ENCODE measurements at regions not wholly inside any gene's neighbourhood (a gene's known extent, or its start where the extent isn't known, plus 50 kb on each side); places are given as distances from the start of the nearest gene placed in this dataset.

DNA sequence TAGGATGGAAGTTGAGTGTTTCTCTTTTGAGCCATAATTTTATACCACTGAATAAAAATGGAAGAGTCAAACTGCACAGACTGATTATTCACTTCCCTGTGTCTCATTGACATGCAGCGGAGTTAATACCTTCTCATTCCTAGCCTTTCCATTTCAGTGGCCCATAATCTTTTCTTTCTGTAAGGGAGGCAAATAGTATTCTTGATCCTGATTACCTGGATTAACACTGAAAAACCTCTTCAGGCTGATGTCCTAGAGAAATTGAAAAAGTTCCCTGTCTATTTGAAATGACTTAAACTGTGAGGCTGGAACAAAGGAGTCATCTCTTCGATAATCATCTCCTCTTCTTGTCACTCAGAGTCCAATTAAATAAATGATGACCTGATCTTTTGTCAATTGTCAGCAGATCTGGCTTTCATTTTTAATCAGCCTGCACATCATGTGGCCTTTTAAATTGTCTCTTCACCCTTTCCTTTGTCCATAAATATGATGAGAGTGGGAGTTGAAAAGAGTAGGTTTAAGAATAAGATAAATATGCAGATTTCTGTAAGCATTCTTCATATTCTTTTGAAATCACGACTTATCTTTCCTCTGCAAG is 713.0 kb downstream of the EPM2A start:
- no peak overlapping the region for H3K27ac ChIP-seq
- TF ChIP-seq, protein P1, sequence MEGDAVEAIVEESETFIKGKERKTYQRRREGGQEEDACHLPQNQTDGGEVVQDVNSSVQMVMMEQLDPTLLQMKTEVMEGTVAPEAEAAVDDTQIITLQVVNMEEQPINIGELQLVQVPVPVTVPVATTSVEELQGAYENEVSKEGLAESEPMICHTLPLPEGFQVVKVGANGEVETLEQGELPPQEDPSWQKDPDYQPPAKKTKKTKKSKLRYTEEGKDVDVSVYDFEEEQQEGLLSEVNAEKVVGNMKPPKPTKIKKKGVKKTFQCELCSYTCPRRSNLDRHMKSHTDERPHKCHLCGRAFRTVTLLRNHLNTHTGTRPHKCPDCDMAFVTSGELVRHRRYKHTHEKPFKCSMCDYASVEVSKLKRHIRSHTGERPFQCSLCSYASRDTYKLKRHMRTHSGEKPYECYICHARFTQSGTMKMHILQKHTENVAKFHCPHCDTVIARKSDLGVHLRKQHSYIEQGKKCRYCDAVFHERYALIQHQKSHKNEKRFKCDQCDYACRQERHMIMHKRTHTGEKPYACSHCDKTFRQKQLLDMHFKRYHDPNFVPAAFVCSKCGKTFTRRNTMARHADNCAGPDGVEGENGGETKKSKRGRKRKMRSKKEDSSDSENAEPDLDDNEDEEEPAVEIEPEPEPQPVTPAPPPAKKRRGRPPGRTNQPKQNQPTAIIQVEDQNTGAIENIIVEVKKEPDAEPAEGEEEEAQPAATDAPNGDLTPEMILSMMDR (conservative IDR thresholded peaks at IDR 0.05), result no peak

DNA sequence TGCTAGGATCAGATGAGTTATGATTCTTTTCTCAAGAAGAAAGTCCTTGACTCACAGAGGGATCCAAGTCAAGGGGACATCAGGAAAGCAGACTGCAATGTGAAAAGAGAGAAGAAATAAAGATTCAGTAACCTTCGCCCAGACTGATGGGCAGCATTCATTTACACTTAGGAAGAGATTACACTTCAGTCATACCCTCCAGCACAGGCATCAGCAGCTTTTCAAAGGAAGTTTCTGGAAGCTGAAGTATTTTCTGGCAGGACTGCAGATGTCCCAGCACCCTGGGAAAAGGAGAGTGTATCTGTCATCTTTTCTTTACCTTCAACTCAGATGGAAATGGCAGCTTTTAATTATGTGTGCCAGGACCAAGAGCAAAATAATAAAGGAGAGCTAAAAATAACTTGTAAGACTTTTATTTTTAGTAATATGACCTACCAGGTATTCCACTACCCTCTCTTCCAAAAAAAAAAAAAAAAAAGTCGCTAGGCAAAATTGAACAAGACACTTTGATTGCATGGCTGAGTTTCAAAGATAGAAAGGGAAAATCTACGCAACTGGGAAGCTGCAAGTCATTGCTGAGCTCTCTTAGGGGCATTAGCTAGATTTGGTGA is 712.1 kb downstream of the EPM2A start:
- no peak overlapping the region for H3K27ac ChIP-seq
- TF ChIP-seq, protein P1 (conservative IDR thresholded peaks at IDR 0.05), result no peak

DNA sequence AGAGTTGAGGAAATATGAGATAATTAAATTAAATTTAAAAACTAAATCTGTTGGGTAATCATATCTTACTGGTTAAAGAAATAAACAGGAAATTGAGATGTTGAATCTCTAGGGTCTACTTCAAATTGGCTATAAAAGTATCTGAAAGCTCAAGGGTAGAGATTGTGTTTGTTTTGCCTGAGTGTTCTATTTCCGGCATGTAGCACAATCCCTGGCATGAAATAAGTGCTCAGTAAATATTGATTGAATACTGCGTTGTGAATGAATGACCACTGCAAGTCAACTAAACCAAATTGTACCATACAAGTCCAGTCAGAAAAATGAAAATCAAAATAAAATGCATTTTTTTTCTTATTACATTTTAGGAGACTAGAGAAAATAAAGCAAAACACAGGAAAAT is 709.8 kb downstream of the EPM2A start:
- TF ChIP-seq, protein P1 (conservative IDR thresholded peaks at IDR 0.05), result no peak
- no peak overlapping the region for H3K27ac ChIP-seq

DNA sequence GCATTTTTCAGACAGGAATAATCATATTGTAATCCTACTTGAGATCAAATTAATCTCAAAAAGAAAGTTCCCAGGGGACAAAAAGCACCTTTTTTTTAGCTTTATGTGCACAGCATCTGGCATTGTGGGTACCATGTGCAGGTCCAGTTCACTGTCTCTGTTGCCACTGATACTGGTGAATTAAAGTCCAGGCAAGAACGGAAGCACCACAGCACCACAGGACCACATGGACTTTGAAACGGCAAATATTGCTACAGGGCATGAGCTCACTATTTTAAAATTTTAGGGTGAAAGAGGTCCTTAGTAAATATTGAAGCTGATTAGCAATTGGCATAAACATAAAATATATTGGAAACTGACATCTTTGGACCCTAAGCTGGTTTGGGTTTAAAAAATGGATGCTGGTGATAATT is 709.0 kb downstream of the EPM2A start:
- TF ChIP-seq, protein P1 (conservative IDR thresholded peaks at IDR 0.05), result no peak
- H3K27ac ChIP-seq, result no peak overlapping the region

DNA sequence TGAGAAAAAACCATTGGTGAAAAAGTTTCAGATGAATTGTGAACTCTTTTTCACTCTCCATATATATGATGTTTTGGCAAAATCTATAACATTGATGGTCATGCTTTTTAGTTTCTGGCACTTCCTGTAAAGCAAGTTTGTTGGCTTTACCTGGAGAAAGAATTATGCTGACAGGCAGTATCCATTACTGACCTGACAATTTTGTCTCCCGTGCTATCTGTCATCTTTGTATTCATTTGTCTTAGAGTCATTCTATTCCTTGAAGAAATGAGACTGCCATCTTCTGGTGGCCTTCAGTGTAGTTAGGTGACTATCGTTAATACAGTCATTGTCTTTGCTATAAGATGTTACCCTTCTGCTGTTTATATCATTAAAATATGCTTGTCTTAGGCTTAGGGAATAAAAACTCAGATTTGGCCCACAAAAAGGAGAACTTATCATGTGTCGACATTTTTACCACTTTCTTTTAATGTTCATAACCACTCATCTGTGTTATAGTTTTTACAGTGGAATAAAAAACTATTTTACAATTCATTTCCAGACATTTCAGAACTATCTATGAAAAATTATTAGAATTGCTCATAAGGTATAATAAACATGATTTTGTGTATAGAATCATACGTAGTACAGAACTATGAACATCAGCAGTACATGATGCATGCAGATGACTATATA is 707.0 kb downstream of the EPM2A start:
- TF ChIP-seq, protein P1 (conservative IDR thresholded peaks at IDR 0.05), result peak; percentile 80
- no peak overlapping the region for H3K27ac ChIP-seq

DNA sequence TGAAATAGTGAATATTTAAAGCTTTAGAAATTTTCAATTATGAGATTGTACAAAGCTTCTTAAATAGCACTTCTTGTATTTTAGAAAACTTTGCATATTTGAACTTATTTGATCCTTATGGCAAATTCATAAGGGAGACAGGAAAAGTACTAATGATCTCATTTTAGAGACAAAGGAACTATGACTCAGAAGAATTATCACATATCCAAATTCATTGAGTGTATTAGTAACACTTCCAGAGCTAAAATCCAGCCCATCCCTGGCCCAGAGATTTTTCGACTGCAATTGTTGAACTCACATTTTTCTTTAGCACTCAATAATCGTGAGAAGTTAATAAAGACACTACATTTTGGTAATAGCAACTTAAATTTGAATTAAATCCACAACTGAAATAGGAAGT is 704.3 kb downstream of the EPM2A start:
- TF ChIP-seq, protein P1 (conservative IDR thresholded peaks at IDR 0.05), result no peak
- H3K27ac ChIP-seq, result no peak overlapping the region

DNA sequence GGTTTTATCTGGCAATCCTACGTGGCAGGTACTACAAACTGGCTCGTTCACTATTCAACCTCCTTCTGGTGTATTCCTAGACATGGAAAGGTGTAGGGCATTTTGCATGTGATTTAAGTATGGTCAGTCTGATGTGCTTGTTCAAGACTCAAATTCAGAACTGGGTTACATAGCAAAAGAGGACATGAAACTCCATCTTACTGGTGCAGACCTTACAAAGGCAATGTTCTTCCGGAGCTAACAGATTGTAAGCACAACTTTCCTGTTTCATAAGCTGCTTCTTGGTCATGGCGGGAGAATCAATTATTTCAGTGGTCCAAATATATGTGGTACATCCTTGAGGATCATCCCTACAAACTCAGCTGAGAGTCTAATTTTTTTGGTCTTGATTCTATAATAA is 703.4 kb downstream of the EPM2A start:
- no peak overlapping the region for H3K27ac ChIP-seq
- TF ChIP-seq, protein P1 (conservative IDR thresholded peaks at IDR 0.05), result no peak

Measured in VCaP (cell line).